ENCODE measurements at regions not wholly inside any gene's neighbourhood (a gene's known extent, or its start where the extent isn't known, plus 50 kb on each side); places are given as distances from the start of the nearest gene placed in this dataset.

DNA sequence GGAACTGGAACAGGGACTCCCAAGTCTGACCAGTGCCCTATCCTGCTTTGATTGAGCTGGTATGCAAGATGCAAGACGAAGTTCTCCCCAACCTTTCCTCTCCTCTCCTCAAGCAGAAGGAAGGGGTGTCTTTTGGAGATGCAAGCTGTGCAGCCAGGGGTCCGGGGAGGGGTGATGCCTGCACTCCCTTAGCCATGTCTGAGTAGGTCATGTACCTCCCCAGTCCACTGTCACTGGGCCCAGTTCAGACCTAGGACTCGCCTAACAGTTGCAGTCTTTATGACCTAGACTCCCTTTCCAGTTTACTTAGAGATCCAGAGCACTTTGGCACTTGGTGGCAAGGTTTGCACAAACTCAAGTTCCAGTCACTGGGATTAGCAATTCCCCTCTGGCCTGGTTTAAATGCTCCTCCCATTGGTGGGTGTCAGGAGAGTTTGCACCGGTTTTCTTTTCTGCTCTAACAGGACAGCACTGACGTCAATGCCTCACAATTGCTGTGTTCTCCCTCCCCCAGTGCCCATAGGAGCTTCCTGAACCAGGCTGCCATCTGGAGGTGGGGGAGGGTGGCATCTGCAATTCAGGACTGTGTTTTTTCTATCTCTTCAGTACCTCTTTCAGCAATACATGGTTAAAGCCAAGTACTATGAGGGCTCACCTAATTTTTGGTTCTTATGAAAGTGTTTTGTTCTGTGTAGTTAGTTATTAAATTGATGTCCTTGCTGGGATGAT, 782.2 kb downstream of the ARAP2 start:
- H3K4me3 ChIP-seq (replicated peaks in 1 of 4; ENCODE audit: control extremely low read depth in 1 of 4, insufficient read depth in 1 of 4, low read depth in 3 of 4, low read length in 4 of 4), result no peak overlapping the region

DNA sequence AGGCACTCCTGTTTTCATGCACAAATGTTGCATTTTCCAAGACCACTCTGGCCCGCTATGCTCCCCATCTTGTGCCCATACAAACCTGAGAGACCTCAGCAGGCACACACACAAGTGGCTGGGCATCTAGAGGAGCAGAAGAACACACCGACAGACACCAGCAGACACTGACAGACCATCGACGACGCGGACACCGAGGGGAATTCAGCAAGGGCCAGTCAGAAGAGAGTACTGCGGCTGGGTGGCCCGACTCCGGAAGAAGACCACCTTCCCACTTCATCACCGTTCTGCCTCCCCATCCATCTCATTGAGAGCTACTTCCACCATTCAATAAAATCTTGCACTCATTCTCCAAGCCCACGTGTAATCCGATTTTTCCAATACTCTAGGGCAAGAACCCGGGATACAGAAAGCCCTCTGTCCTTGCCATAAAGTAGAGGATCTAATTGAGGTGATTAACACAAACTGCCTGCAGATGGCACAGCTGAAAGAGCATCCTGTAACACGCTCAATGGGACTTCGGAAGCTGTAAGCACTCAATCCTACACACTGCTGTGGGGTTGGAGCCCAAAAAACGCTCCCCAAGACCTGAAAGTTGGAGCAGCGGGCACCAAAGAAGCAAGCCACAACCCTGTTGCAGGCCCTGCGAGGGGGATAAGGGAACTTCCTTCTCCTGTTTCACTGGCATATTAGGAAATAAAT, 780.9 kb downstream of the ARAP2 start:
- Histone ChIP-seq H3K4me3 (replicated peaks in 1 of 4; ENCODE audit: control extremely low read depth in 1 of 4, insufficient read depth in 1 of 4, low read depth in 3 of 4, low read length in 4 of 4) (no peak overlapping the region), H3K79me2 (ENCODE audit: control insufficient read depth, insufficient read depth, low read length) (no peaks in the 10 kb centered on the region), H3K27ac (ENCODE audit: insufficient read depth, low read length) (no peak overlapping the region), H3K9me3 (ENCODE audit: control insufficient read depth, insufficient read depth, low read depth, low read length) (no peaks in the 10 kb centered on the region), H4K20me1 (ENCODE audit: control insufficient read depth, extremely low read depth, insufficient read depth, low read length) (no peaks in the 10 kb centered on the region), H3K27me3 (ENCODE audit: control insufficient read depth, insufficient read depth, low read length) (no peaks in the 10 kb centered on the region), H3K4me1 (ENCODE audit: control insufficient read depth, extremely low read depth, insufficient read depth, low read length) (no peaks in the 10 kb centered on the region), H3K4me2 (ENCODE audit: extremely low read depth, insufficient read depth, low read length) (no peak overlapping the region), H2AFZ (ENCODE audit: low read length) (no peak overlapping the region), H3K36me3 (ENCODE audit: control insufficient read depth, insufficient read depth, low read length) (no peaks in the 10 kb centered on the region), H3K9ac (ENCODE audit: insufficient read depth, low read length) (no peak overlapping the region)
- DNase-seq (ENCODE audit: low read depth in 2 of 2), result no peak
- no peak for TF ChIP-seq EZH2 (IDR thresholded peaks at IDR 0.05; ENCODE audit: low read length, missing control alignments)
- TF ChIP-seq CTCF (conservative IDR thresholded peaks at IDR 0.05 in 1 of 2, IDR thresholded peaks at IDR 0.05 in 1 of 2; ENCODE audit: low read depth in 1 of 2, low read length in 2 of 2), result no peak

More for the DNA sequence above, 782.2 kb downstream of the ARAP2 start:
- Histone ChIP-seq H4K20me1 (ENCODE audit: control insufficient read depth, extremely low read depth, insufficient read depth, low read length) (no peaks in the 10 kb centered on the region), H2AFZ (ENCODE audit: low read length) (no peak overlapping the region), H3K36me3 (ENCODE audit: control insufficient read depth, insufficient read depth, low read length) (no peaks in the 10 kb centered on the region), H3K27ac (ENCODE audit: insufficient read depth, low read length) (no peak overlapping the region), H3K9me3 (ENCODE audit: control insufficient read depth, insufficient read depth, low read depth, low read length) (no peaks in the 10 kb centered on the region), H3K4me1 (ENCODE audit: control insufficient read depth, extremely low read depth, insufficient read depth, low read length) (no peaks in the 10 kb centered on the region), H3K27me3 (ENCODE audit: control insufficient read depth, insufficient read depth, low read length) (no peaks in the 10 kb centered on the region), H3K4me2 (ENCODE audit: extremely low read depth, insufficient read depth, low read length) (no peak overlapping the region), H3K79me2 (ENCODE audit: control insufficient read depth, insufficient read depth, low read length) (no peaks in the 10 kb centered on the region), H3K9ac (ENCODE audit: insufficient read depth, low read length) (no peak overlapping the region)
- no peak for DNase-seq (ENCODE audit: low read depth in 2 of 2)
- no peak for TF ChIP-seq CTCF (conservative IDR thresholded peaks at IDR 0.05 in 1 of 2, IDR thresholded peaks at IDR 0.05 in 1 of 2; ENCODE audit: low read depth in 1 of 2, low read length in 2 of 2)
- no peak for TF ChIP-seq EZH2 (IDR thresholded peaks at IDR 0.05; ENCODE audit: low read length, missing control alignments)

DNA sequence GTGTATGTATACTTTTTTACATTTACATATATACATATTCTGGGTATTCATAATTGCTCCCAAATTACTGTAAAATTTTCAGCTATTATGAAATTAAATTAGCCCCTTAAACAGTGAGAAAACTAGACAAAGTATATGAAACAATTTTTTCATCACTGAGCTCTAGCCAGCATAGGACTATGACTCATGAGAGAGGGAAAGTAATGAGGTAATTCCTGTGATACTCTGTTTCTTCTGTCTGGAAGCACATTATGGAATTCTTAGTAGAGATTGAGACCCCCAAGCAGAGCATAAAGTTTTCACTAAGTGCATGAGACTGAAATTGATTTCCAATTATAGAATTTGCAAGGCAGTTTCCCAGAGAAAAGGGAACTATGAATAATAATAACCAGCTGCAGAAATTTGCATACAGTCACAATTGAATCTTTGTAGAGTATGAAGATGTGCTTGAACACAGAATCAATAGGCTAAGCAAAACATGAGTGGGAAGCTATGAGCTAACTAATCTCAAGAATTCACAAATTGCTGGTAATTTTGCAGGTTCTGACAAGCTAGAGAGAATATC, 779.3 kb downstream of the ARAP2 start:
- Histone ChIP-seq H3K27ac (ENCODE audit: insufficient read depth, low read length) (no peak overlapping the region), H3K9ac (ENCODE audit: insufficient read depth, low read length) (no peak overlapping the region), H4K20me1 (ENCODE audit: control insufficient read depth, extremely low read depth, insufficient read depth, low read length) (no peaks in the 10 kb centered on the region), H3K79me2 (ENCODE audit: control insufficient read depth, insufficient read depth, low read length) (no peaks in the 10 kb centered on the region), H3K4me3 (replicated peaks in 1 of 4; ENCODE audit: control extremely low read depth in 1 of 4, insufficient read depth in 1 of 4, low read depth in 3 of 4, low read length in 4 of 4) (no peak overlapping the region), H3K36me3 (ENCODE audit: control insufficient read depth, insufficient read depth, low read length) (no peaks in the 10 kb centered on the region), H3K27me3 (ENCODE audit: control insufficient read depth, insufficient read depth, low read length) (no peaks in the 10 kb centered on the region), H3K4me2 (ENCODE audit: extremely low read depth, insufficient read depth, low read length) (no peak overlapping the region), H3K9me3 (ENCODE audit: control insufficient read depth, insufficient read depth, low read depth, low read length) (no peaks in the 10 kb centered on the region), H3K4me1 (ENCODE audit: control insufficient read depth, extremely low read depth, insufficient read depth, low read length) (no peaks in the 10 kb centered on the region), H2AFZ (ENCODE audit: low read length) (no peak overlapping the region)
- TF ChIP-seq CTCF (conservative IDR thresholded peaks at IDR 0.05 in 1 of 2, IDR thresholded peaks at IDR 0.05 in 1 of 2; ENCODE audit: low read depth in 1 of 2, low read length in 2 of 2) (no peak), EZH2 (IDR thresholded peaks at IDR 0.05; ENCODE audit: low read length, missing control alignments) (no peak)
- DNase-seq (ENCODE audit: low read depth in 2 of 2), result no peak

Data from fibroblast of lung (primary cell).